ENCODE measurements at regions not wholly inside any gene's neighbourhood (a gene's known extent, or its start where the extent isn't known, plus 50 kb on each side); places are given as distances from the start of the nearest gene placed in this dataset.
"Not testable (repeated sequence)": the region's sequence is repeated elsewhere in the genome, so short reads cannot be mapped to it uniquely, and the experiment has no call there.

GRCh38 chr6:81381382-81381916, 371.0 kb downstream of the TENT5A start:
- Histone ChIP-seq H3K27ac (ENCODE audit: low read depth, low read length) (no peak overlapping the region), H3K36me3 (ENCODE audit: insufficient read depth, low read length) (no peaks in the 10 kb centered on the region), H3K4me3 (ENCODE audit: low read length) (no peak overlapping the region), H3K9me3 (ENCODE audit: low read length) (no peaks in the 10 kb centered on the region), H3K4me1 (ENCODE audit: insufficient read depth, low read length) (no peaks in the 10 kb centered on the region), H3K27me3 (ENCODE audit: insufficient read depth, low read length, poor library complexity, severe bottlenecking) (no peaks in the 10 kb centered on the region)
- Mint-ChIP-seq H3K36me3 (no peaks in the 10 kb centered on the region), H3K9me3 (peaks cover 0 to 14% (median 2%) of the 10 kb centered on the region in 5 donors), H3K4me1 (no peaks in the 10 kb centered on the region), H3K27me3 (no peaks in the 10 kb centered on the region), H3K4me3 (no peak overlapping the region), H3K27ac (no peak overlapping the region)
- CTCF ChIA-PET, result no interaction called here
- DNase-seq, result no peak
- POLR2A ChIA-PET, result no interaction called here

GRCh38 chr6:81380718-81381338, 371.7 kb downstream of the TENT5A start:
- peaks cover 0 to 18% (median 2%) of the 10 kb centered on the region in 5 donors for H3K9me3 Mint-ChIP-seq
- H3K4me1 ChIP-seq (ENCODE audit: insufficient read depth, low read length), result no peaks in the 10 kb centered on the region
- ChIA-PET POLR2A (no interaction called here), CTCF (no interaction called here)
- H3K27ac ChIP-seq (ENCODE audit: low read depth, low read length), result no peak overlapping the region
- no peaks in the 10 kb centered on the region for H3K27me3 Mint-ChIP-seq
- H3K27me3 ChIP-seq (ENCODE audit: insufficient read depth, low read length, poor library complexity, severe bottlenecking), result no peaks in the 10 kb centered on the region
- DNase-seq, result no peak
- no peak overlapping the region for H3K4me3 ChIP-seq (ENCODE audit: low read length)
- H3K36me3 Mint-ChIP-seq, result no peaks in the 10 kb centered on the region
- H3K36me3 ChIP-seq (ENCODE audit: insufficient read depth, low read length), result no peaks in the 10 kb centered on the region
- no peaks in the 10 kb centered on the region for H3K4me1 Mint-ChIP-seq
- H3K27ac Mint-ChIP-seq, result no peak overlapping the region
- no peaks in the 10 kb centered on the region for H3K9me3 ChIP-seq (ENCODE audit: low read length)
- H3K4me3 Mint-ChIP-seq, result no peak overlapping the region

- Histone ChIP-seq H3K4me1 (ENCODE audit: insufficient read depth, low read length) (no peaks in the 10 kb centered on the region), H3K27me3 (ENCODE audit: insufficient read depth, low read length, poor library complexity, severe bottlenecking) (no peaks in the 10 kb centered on the region), H3K36me3 (ENCODE audit: insufficient read depth, low read length) (no peaks in the 10 kb centered on the region), H3K27ac (ENCODE audit: low read depth, low read length) (no peak overlapping the region), H3K9me3 (ENCODE audit: low read length) (no peaks in the 10 kb centered on the region), H3K4me3 (ENCODE audit: low read length) (no peak overlapping the region)
- no peak for DNase-seq
- POLR2A ChIA-PET, result no interaction called here
- Mint-ChIP-seq H3K36me3 (no peaks in the 10 kb centered on the region), H3K9me3 (peaks cover 0 to 10% (median 0%) of the 10 kb centered on the region in 5 donors), H3K27me3 (no peaks in the 10 kb centered on the region), H3K4me3 (no peak overlapping the region), H3K27ac (no peak overlapping the region), H3K4me1 (no peaks in the 10 kb centered on the region)
- CTCF ChIA-PET, result no interaction called here
Measured at GRCh38 chr6:81376745-81377144, 375.7 kb downstream of the TENT5A start.

DNA sequence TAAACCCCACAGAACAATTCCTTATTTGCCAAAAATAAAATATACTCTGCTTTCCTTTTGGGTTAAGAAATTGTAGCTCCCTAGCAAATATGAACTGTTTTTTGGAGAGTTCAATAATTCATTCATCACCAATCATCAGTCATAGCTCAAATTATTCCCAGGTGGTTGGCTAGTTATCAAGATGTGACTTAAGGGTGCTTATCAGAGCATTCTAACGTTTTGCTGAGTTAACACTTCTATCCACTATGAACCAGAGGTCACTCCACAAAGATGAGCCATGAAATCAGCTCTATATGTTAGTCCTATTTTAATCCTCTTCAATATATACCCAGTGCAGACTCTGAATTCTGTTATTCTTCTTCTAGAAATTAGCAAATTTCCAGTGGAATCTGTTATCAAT, 379.1 kb downstream of the TENT5A start:
- H3K9me3 Mint-ChIP-seq, result peaks cover 0 to 12% (median 0%) of the 10 kb centered on the region in 5 donors
- H3K9me3 ChIP-seq (ENCODE audit: low read length), result no peaks in the 10 kb centered on the region
- DNase-seq, result no peak
- POLR2A ChIA-PET, result no interaction called here
- H3K27me3 Mint-ChIP-seq, result no peaks in the 10 kb centered on the region
- no peak overlapping the region for H3K27ac Mint-ChIP-seq
- H3K36me3 ChIP-seq (ENCODE audit: insufficient read depth, low read length), result no peaks in the 10 kb centered on the region
- H3K4me1 Mint-ChIP-seq, result no peaks in the 10 kb centered on the region
- H3K36me3 Mint-ChIP-seq, result no peaks in the 10 kb centered on the region
- H3K4me3 ChIP-seq (ENCODE audit: low read length), result no peak overlapping the region
- no peak overlapping the region for H3K27ac ChIP-seq (ENCODE audit: low read depth, low read length)
- H3K27me3 ChIP-seq (ENCODE audit: insufficient read depth, low read length, poor library complexity, severe bottlenecking), result no peaks in the 10 kb centered on the region
- CTCF ChIA-PET, result no interaction called here
- H3K4me1 ChIP-seq (ENCODE audit: insufficient read depth, low read length), result no peaks in the 10 kb centered on the region
- H3K4me3 Mint-ChIP-seq, result no peak overlapping the region

GRCh38 chr6:81371930-81372329, 380.6 kb downstream of the TENT5A start:
- no peaks in the 10 kb centered on the region for H3K27me3 ChIP-seq (ENCODE audit: insufficient read depth, low read length, poor library complexity, severe bottlenecking)
- ChIA-PET POLR2A (no interaction called here), CTCF (no interaction called here)
- Mint-ChIP-seq H3K4me3 (no peak overlapping the region), H3K4me1 (no peaks in the 10 kb centered on the region), H3K27me3 (no peaks in the 10 kb centered on the region), H3K9me3 (peaks cover 0 to 12% (median 2%) of the 10 kb centered on the region in 5 donors), H3K36me3 (no peaks in the 10 kb centered on the region), H3K27ac (no peak overlapping the region)
- no peaks in the 10 kb centered on the region for H3K9me3 ChIP-seq (ENCODE audit: low read length)
- H3K4me3 ChIP-seq (ENCODE audit: low read length), result no peak overlapping the region
- no peaks in the 10 kb centered on the region for H3K36me3 ChIP-seq (ENCODE audit: insufficient read depth, low read length)
- H3K4me1 ChIP-seq (ENCODE audit: insufficient read depth, low read length), result no peaks in the 10 kb centered on the region
- no peak for DNase-seq
- H3K27ac ChIP-seq (ENCODE audit: low read depth, low read length), result no peak overlapping the region

DNA sequence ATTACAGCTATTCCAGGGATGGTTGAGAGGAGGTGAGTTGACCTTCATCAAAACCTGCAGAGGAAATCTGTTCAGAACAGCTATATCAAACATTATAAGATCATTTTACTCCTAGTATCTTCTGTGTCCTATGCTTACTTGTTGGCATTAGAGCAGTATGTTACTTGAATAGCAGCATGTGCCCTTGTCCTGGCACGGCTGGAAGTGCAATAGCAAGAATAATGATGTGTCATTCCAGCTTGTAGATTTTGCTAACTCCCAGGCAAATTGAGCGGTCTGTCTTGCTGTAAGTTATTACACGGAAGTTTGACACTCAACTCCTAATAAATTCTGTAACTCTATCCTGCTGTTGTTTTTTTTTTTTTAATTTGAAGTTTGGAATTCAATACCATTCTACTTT, 385.5 kb downstream of the TENT5A start:
- Mint-ChIP-seq H3K4me3 (no peak overlapping the region), H3K27ac (no peak overlapping the region), H3K4me1 (no peaks in the 10 kb centered on the region), H3K27me3 (no peaks in the 10 kb centered on the region), H3K9me3 (peaks cover 0 to 8% (median 3%) of the 10 kb centered on the region in 5 donors), H3K36me3 (no peaks in the 10 kb centered on the region)
- DNase-seq, result no peak
- H3K9me3 ChIP-seq (ENCODE audit: low read length), result no peaks in the 10 kb centered on the region
- no peak overlapping the region for H3K27ac ChIP-seq (ENCODE audit: low read depth, low read length)
- ChIA-PET CTCF (no interaction called here), POLR2A (no interaction called here)
- no peaks in the 10 kb centered on the region for H3K27me3 ChIP-seq (ENCODE audit: insufficient read depth, low read length, poor library complexity, severe bottlenecking)
- no peak overlapping the region for H3K4me3 ChIP-seq (ENCODE audit: low read length)
- H3K36me3 ChIP-seq (ENCODE audit: insufficient read depth, low read length), result no peaks in the 10 kb centered on the region
- H3K4me1 ChIP-seq (ENCODE audit: insufficient read depth, low read length), result no peaks in the 10 kb centered on the region

DNA sequence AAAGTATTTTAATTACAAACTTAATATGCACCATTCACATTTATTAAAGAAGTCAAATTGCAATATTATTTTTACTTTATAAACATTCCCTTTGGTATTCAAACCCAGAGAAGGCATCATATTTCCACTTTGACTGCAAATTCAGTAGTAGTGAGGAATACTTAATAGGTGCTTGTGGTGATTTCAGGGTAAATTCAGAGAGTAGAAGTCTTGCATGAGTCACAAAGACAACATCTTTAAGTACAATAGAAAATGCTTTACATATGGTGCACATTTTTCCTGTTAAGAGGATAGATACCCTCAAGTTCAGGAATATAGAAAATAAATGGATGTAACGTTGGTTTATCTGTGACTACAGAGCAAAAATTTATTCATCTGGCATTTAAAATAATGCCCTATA, 390.2 kb downstream of the TENT5A start:
- no peaks in the 10 kb centered on the region for H3K36me3 Mint-ChIP-seq
- no peaks in the 10 kb centered on the region for H3K9me3 ChIP-seq (ENCODE audit: low read length)
- ChIA-PET POLR2A (no interaction called here), CTCF (no interaction called here)
- H3K27ac Mint-ChIP-seq, result no peak overlapping the region
- no peaks in the 10 kb centered on the region for H3K36me3 ChIP-seq (ENCODE audit: insufficient read depth, low read length)
- no peaks in the 10 kb centered on the region for H3K4me1 ChIP-seq (ENCODE audit: insufficient read depth, low read length)
- no peak for DNase-seq
- H3K4me3 ChIP-seq (ENCODE audit: low read length), result no peak overlapping the region
- no peak overlapping the region for H3K27ac ChIP-seq (ENCODE audit: low read depth, low read length)
- peaks cover 0 to 6% (median 2%) of the 10 kb centered on the region in 5 donors for H3K9me3 Mint-ChIP-seq
- H3K4me1 Mint-ChIP-seq, result no peaks in the 10 kb centered on the region
- H3K27me3 ChIP-seq (ENCODE audit: insufficient read depth, low read length, poor library complexity, severe bottlenecking), result no peaks in the 10 kb centered on the region
- H3K4me3 Mint-ChIP-seq, result no peak overlapping the region
- H3K27me3 Mint-ChIP-seq, result no peaks in the 10 kb centered on the region

DNA sequence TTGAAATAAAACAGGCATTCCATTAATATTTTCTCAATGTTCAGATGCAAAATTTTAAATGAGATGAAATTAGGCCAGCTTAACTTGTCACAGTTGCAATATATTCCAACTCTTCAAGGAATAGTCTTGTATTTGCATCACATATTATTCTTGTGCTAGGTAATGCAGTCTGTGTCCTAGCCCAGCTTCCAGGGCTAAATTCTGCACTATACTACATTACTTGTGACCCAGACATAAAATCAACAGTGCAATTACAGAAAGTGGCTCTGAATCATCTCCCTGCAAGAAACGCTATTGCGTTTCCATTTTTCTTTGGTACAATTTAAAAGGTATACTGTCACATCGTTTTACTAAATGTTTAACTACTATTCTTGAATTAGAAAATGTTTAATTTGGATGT, 399.2 kb downstream of the TENT5A start:
- Histone ChIP-seq H3K36me3 (ENCODE audit: insufficient read depth, low read length) (no peaks in the 10 kb centered on the region), H3K4me3 (ENCODE audit: low read length) (no peak overlapping the region), H3K27ac (ENCODE audit: low read depth, low read length) (no peak overlapping the region), H3K9me3 (ENCODE audit: low read length) (no peaks in the 10 kb centered on the region), H3K4me1 (ENCODE audit: insufficient read depth, low read length) (no peaks in the 10 kb centered on the region), H3K27me3 (ENCODE audit: insufficient read depth, low read length, poor library complexity, severe bottlenecking) (no peaks in the 10 kb centered on the region)
- peaks cover 0 to 28% (median 4%) of the 10 kb centered on the region in 5 donors for H3K9me3 Mint-ChIP-seq
- ChIA-PET POLR2A (no interaction called here), CTCF (no interaction called here)
- no peak overlapping the region for H3K4me3 Mint-ChIP-seq
- H3K27me3 Mint-ChIP-seq, result peaks cover 0 to 2% of the 10 kb centered on the region in 2 donors
- DNase-seq, result no peak
- H3K27ac Mint-ChIP-seq, result no peak overlapping the region
- H3K36me3 Mint-ChIP-seq, result no peaks in the 10 kb centered on the region
- H3K4me1 Mint-ChIP-seq, result no peaks in the 10 kb centered on the region

- H3K36me3 ChIP-seq (ENCODE audit: insufficient read depth, low read length); DNase-seq; H3K27me3 Mint-ChIP-seq; H3K4me1 Mint-ChIP-seq; H3K36me3 Mint-ChIP-seq; CTCF ChIA-PET; H3K27ac ChIP-seq (ENCODE audit: low read depth, low read length); H3K4me3 ChIP-seq (ENCODE audit: low read length); H3K4me3 Mint-ChIP-seq; H3K27ac Mint-ChIP-seq; H3K9me3 Mint-ChIP-seq; H3K4me1 ChIP-seq (ENCODE audit: insufficient read depth, low read length); POLR2A ChIA-PET; H3K9me3 ChIP-seq (ENCODE audit: low read length); H3K27me3 ChIP-seq (ENCODE audit: insufficient read depth, low read length, poor library complexity, severe bottlenecking): not testable (repeated sequence)
Measured at GRCh38 chr6:81344026-81344425, 408.5 kb downstream of the TENT5A start.

Data from CD8-positive, alpha-beta memory T cell (primary cell).